ENCODE measurements at regions not wholly inside any gene's neighbourhood (a gene's known extent, or its start where the extent isn't known, plus 50 kb on each side); places are given as distances from the start of the nearest gene placed in this dataset.

DNA sequence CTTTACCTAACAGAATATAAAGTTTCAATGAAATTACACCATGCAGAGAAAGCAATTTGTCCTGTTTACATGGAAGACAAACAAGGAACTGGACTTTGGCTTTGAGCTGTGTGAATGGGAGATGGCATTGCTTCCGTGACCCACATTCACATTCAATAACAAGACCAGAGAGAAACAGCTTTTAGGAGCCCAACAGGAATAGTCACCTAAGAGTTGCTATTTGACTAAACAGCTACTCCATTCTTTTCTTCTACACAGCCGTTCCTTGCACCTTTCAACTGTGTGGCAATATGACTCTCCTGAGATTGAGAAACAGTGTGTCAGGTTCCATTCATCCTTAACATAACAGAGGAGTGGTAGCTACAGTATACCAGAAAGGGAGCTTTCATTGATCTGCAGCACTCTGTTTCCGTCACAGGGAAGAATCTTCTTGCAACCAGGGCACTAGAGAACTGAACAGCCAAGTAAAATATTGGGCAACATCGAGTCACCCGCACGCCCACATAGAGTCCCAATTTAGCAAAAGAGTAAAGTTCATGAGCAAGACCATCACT, 355.1 kb downstream of the HAO1 start:
- Histone ChIP-seq H3K4me1 (ENCODE audit: control insufficient read depth, insufficient read depth, low read length) (no peaks in the 10 kb centered on the region), H3K9me3 (ENCODE audit: control insufficient read depth, insufficient read depth, low read length) (no peaks in the 10 kb centered on the region), H3K4me2 (ENCODE audit: low read depth, low read length) (no peak overlapping the region), H2AK5ac (ENCODE audit: low read depth, low read length) (no peak overlapping the region), H3K9ac (ENCODE audit: low read depth, low read length) (no peak overlapping the region), H4K20me1 (ENCODE audit: insufficient read depth, low read length) (no peaks in the 10 kb centered on the region), H3K9me1 (ENCODE audit: insufficient read depth, low read length) (no peaks in the 10 kb centered on the region), H3K27ac (ENCODE audit: insufficient read depth, low read length) (no peak overlapping the region), H4K8ac (ENCODE audit: low read depth in 2 of 2, low read length in 2 of 2) (no peak overlapping the region), H2BK20ac (ENCODE audit: low read depth, low read length) (no peak overlapping the region), H2AFZ (replicated peaks; ENCODE audit: low read length, poor library complexity) (no peak overlapping the region), H3K36me3 (ENCODE audit: control insufficient read depth, insufficient read depth, low read length) (no peaks in the 10 kb centered on the region), H4K5ac (ENCODE audit: low read depth, low read length) (no peak overlapping the region), H2BK5ac (ENCODE audit: low read depth, low read length, poor library complexity, severe bottlenecking) (no peak overlapping the region), H2BK120ac (ENCODE audit: low read depth, low read length) (no peak overlapping the region), H3K27me3 (ENCODE audit: control insufficient read depth, insufficient read depth, low read length) (no peaks in the 10 kb centered on the region), H3K4ac (ENCODE audit: low read depth, low read length) (no peak overlapping the region), H3K79me1 (ENCODE audit: low read depth in 1 of 2, low read length in 2 of 2) (no peaks in the 10 kb centered on the region), H3K4me3 (ENCODE audit: insufficient read depth, low read depth, low read length) (no peak overlapping the region), H3K14ac (replicated peaks; ENCODE audit: low read depth, low read length) (no peak overlapping the region), H2BK15ac (ENCODE audit: low read depth, low read length) (no peak overlapping the region), H3K18ac (ENCODE audit: low read depth, low read length) (no peak overlapping the region), H2AK9ac (replicated peaks; ENCODE audit: low read depth, low read length, poor library complexity) (no peak overlapping the region), H4K91ac (ENCODE audit: insufficient read depth, low read depth, low read length) (no peak overlapping the region), H3K23ac (ENCODE audit: low read depth, low read length) (no peak overlapping the region), H3K56ac (ENCODE audit: extremely low read depth, insufficient read depth, low read length) (no peak overlapping the region)
- no peak for TF ChIP-seq FOS (IDR thresholded peaks at IDR 0.05; ENCODE audit: low read depth, low read length)
- no peak for TF ChIP-seq NFE2L2 (IDR thresholded peaks at IDR 0.05; ENCODE audit: low read depth, low read length)
- TF ChIP-seq, protein P1, sequence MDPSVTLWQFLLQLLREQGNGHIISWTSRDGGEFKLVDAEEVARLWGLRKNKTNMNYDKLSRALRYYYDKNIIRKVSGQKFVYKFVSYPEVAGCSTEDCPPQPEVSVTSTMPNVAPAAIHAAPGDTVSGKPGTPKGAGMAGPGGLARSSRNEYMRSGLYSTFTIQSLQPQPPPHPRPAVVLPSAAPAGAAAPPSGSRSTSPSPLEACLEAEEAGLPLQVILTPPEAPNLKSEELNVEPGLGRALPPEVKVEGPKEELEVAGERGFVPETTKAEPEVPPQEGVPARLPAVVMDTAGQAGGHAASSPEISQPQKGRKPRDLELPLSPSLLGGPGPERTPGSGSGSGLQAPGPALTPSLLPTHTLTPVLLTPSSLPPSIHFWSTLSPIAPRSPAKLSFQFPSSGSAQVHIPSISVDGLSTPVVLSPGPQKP (IDR thresholded peaks at IDR 0.05; ENCODE audit: borderline replicate concordance, low read depth, low read length): no peak
- no peak for TF ChIP-seq POLR2A (IDR thresholded peaks at IDR 0.05; ENCODE audit: low read depth, low read length)
- TF ChIP-seq CEBPB (IDR thresholded peaks at IDR 0.05; ENCODE audit: low read depth, low read length): no peak
- TF ChIP-seq, protein P2, sequence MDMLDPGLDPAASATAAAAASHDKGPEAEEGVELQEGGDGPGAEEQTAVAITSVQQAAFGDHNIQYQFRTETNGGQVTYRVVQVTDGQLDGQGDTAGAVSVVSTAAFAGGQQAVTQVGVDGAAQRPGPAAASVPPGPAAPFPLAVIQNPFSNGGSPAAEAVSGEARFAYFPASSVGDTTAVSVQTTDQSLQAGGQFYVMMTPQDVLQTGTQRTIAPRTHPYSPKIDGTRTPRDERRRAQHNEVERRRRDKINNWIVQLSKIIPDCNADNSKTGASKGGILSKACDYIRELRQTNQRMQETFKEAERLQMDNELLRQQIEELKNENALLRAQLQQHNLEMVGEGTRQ (IDR thresholded peaks at IDR 0.05; ENCODE audit: low read depth, low read length): no peak
- no peak for TF ChIP-seq MAFK (IDR thresholded peaks at IDR 0.05; ENCODE audit: low read depth, low read length)
- TF ChIP-seq MXI1 (IDR thresholded peaks at IDR 0.05; ENCODE audit: borderline replicate concordance, low read depth, low read length): no peak
- no peak for TF ChIP-seq RFX5 (IDR thresholded peaks at IDR 0.05; ENCODE audit: low read depth, low read length)
- TF ChIP-seq BHLHE40 (IDR thresholded peaks at IDR 0.05; ENCODE audit: low read depth, low read length): no peak
- no peak for TF ChIP-seq MAZ (IDR thresholded peaks at IDR 0.05; ENCODE audit: borderline replicate concordance, low read depth, low read length)
- TF ChIP-seq, protein P3, sequence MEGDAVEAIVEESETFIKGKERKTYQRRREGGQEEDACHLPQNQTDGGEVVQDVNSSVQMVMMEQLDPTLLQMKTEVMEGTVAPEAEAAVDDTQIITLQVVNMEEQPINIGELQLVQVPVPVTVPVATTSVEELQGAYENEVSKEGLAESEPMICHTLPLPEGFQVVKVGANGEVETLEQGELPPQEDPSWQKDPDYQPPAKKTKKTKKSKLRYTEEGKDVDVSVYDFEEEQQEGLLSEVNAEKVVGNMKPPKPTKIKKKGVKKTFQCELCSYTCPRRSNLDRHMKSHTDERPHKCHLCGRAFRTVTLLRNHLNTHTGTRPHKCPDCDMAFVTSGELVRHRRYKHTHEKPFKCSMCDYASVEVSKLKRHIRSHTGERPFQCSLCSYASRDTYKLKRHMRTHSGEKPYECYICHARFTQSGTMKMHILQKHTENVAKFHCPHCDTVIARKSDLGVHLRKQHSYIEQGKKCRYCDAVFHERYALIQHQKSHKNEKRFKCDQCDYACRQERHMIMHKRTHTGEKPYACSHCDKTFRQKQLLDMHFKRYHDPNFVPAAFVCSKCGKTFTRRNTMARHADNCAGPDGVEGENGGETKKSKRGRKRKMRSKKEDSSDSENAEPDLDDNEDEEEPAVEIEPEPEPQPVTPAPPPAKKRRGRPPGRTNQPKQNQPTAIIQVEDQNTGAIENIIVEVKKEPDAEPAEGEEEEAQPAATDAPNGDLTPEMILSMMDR (conservative IDR thresholded peaks at IDR 0.05; ENCODE audit: low read depth, low read length): no peak
- TF ChIP-seq CHD1 (IDR thresholded peaks at IDR 0.05; ENCODE audit: low read depth, low read length): no peak
- no peak for TF ChIP-seq RAD21 (IDR thresholded peaks at IDR 0.05; ENCODE audit: low read length)
- TF ChIP-seq SMC3 (IDR thresholded peaks at IDR 0.05; ENCODE audit: low read depth, low read length): no peak
- TF ChIP-seq RCOR1 (IDR thresholded peaks at IDR 0.05; ENCODE audit: insufficient replicate concordance, low read length): no peak
- ChIA-PET CTCF (interaction anchor here (0.6 kb wide), 1 partner anchor 11 kb away, joined by 3 read pairs; no protein-coding TSS in a partner anchor), POLR2A (ENCODE audit: unreplicated experiment) (no interaction called here)
- DNase-seq (no peak), ATAC-seq (ENCODE audit: low read depth) (no peak)
- BruUV-seq (replicated peaks): no TSS peak
- no CpG with 5 or more reads among the region's 6 CpGs for WGBS, 2 experiments (ENCODE audit: extremely low coverage in 2 of 2, insufficient read length in 1 of 2)
- intact Hi-C loops (cut with micrococcal nuclease): no loop called here
- dilution Hi-C loops (cut with HindIII; ENCODE audit: low sequenced_read_pairs, unreplicated experiment): no loop called here
- in situ Hi-C loops (cut with MboI; ENCODE audit: low sequenced_read_pairs): no loop called here
